ENCODE measurements at regions not wholly inside any gene's neighbourhood (a gene's known extent, or its start where the extent isn't known, plus 50 kb on each side); places are given as distances from the start of the nearest gene placed in this dataset.

DNA sequence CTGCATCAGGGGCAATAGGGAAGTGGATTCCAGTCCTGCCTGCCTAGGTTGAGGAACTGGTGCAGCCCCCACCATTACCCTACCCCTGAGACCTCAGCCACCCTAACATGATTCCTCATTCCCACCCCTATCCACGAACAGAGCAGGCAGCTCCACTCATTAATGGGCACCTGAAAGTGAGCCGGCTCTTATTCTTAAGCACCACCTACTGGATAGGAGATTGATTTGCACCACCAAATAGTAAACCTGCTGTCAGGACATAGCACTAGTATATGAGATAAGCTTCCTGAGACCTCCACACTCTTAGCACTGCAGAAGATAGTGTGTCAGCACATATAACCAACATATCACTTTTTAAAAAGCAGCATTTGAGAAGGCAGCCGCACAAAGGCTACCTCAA, 573.2 kb downstream of the SOX5 start:
- no peak overlapping the region for H3K4me2 ChIP-seq (ENCODE audit: low read depth, low read length)
- no peak overlapping the region for H3K23ac ChIP-seq (ENCODE audit: low read depth, low read length)
- ChIA-PET CTCF (no interaction called here), POLR2A (ENCODE audit: unreplicated experiment) (no interaction called here)
- no peak overlapping the region for H2AK9ac ChIP-seq (replicated peaks; ENCODE audit: low read depth, low read length, poor library complexity)
- no peak overlapping the region for H2BK20ac ChIP-seq (ENCODE audit: low read depth, low read length)
- no peak overlapping the region for H3K18ac ChIP-seq (ENCODE audit: low read depth, low read length)
- no peaks in the 10 kb centered on the region for H3K4me1 ChIP-seq (ENCODE audit: control insufficient read depth, insufficient read depth, low read length)
- intact Hi-C loops (cut with micrococcal nuclease) (no loop called here), in situ Hi-C loops (cut with MboI; ENCODE audit: low sequenced_read_pairs) (no loop called here), dilution Hi-C loops (cut with HindIII; ENCODE audit: low sequenced_read_pairs, unreplicated experiment) (no loop called here)
- H3K4ac ChIP-seq (ENCODE audit: low read depth, low read length), result no peak overlapping the region
- DNase-seq (no peak), ATAC-seq (ENCODE audit: low read depth) (no peak)
- no peak overlapping the region for H4K8ac ChIP-seq (ENCODE audit: low read depth in 2 of 2, low read length in 2 of 2)
- no peaks in the 10 kb centered on the region for H3K79me1 ChIP-seq (ENCODE audit: low read depth in 1 of 2, low read length in 2 of 2)
- H3K56ac ChIP-seq (ENCODE audit: extremely low read depth, insufficient read depth, low read length), result no peak overlapping the region
- no peaks in the 10 kb centered on the region for H3K9me1 ChIP-seq (ENCODE audit: insufficient read depth, low read length)
- H3K27me3 ChIP-seq (ENCODE audit: control insufficient read depth, insufficient read depth, low read length), result no peaks in the 10 kb centered on the region
- H2AK5ac ChIP-seq (ENCODE audit: low read depth, low read length), result no peak overlapping the region
- peaks cover 5% of the 10 kb centered on the region; the same call in 1 of the 2 replicates for H3K9me3 ChIP-seq (ENCODE audit: control insufficient read depth, insufficient read depth, low read length)
- H3K27ac ChIP-seq (ENCODE audit: insufficient read depth, low read length), result no peak overlapping the region
- H3K9ac ChIP-seq (ENCODE audit: low read depth, low read length), result no peak overlapping the region
- H3K36me3 ChIP-seq (ENCODE audit: control insufficient read depth, insufficient read depth, low read length), result no peaks in the 10 kb centered on the region
- H3K14ac ChIP-seq (replicated peaks; ENCODE audit: low read depth, low read length), result no peak overlapping the region
- no CpG with 5 or more reads among the region's 3 CpGs for WGBS, 2 experiments (ENCODE audit: extremely low coverage in 2 of 2, insufficient read length in 1 of 2)
- no peak for TF ChIP-seq RCOR1 (IDR thresholded peaks at IDR 0.05; ENCODE audit: insufficient replicate concordance, low read length)
- no peak for TF ChIP-seq SMC3 (IDR thresholded peaks at IDR 0.05; ENCODE audit: low read depth, low read length)
- TF ChIP-seq POLR2A (IDR thresholded peaks at IDR 0.05; ENCODE audit: low read depth, low read length), result no peak
- TF ChIP-seq RFX5 (IDR thresholded peaks at IDR 0.05; ENCODE audit: low read depth, low read length), result no peak
- TF ChIP-seq BHLHE40 (IDR thresholded peaks at IDR 0.05; ENCODE audit: low read depth, low read length), result no peak
- TF ChIP-seq ELK1 (IDR thresholded peaks at IDR 0.05; ENCODE audit: borderline replicate concordance, low read depth, low read length), result no peak
- TF ChIP-seq CEBPB (IDR thresholded peaks at IDR 0.05; ENCODE audit: low read depth, low read length), result no peak
- TF ChIP-seq MAZ (IDR thresholded peaks at IDR 0.05; ENCODE audit: borderline replicate concordance, low read depth, low read length), result no peak
- TF ChIP-seq, protein P1, sequence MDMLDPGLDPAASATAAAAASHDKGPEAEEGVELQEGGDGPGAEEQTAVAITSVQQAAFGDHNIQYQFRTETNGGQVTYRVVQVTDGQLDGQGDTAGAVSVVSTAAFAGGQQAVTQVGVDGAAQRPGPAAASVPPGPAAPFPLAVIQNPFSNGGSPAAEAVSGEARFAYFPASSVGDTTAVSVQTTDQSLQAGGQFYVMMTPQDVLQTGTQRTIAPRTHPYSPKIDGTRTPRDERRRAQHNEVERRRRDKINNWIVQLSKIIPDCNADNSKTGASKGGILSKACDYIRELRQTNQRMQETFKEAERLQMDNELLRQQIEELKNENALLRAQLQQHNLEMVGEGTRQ (IDR thresholded peaks at IDR 0.05; ENCODE audit: low read depth, low read length), result no peak
- TF ChIP-seq RAD21 (IDR thresholded peaks at IDR 0.05; ENCODE audit: low read length), result no peak
- no peak for TF ChIP-seq MXI1 (IDR thresholded peaks at IDR 0.05; ENCODE audit: borderline replicate concordance, low read depth, low read length)
- no peak for TF ChIP-seq NFE2L2 (IDR thresholded peaks at IDR 0.05; ENCODE audit: low read depth, low read length)
- no peak for TF ChIP-seq MAFK (IDR thresholded peaks at IDR 0.05; ENCODE audit: low read depth, low read length)
- TF ChIP-seq FOS (IDR thresholded peaks at IDR 0.05; ENCODE audit: low read depth, low read length), result no peak
- no peak for TF ChIP-seq CTCF (conservative IDR thresholded peaks at IDR 0.05; ENCODE audit: low read depth, low read length)
- H3K4me3 ChIP-seq (ENCODE audit: insufficient read depth, low read depth, low read length), result no peak overlapping the region
- H4K20me1 ChIP-seq (ENCODE audit: insufficient read depth, low read length), result no peaks in the 10 kb centered on the region
- H4K91ac ChIP-seq (ENCODE audit: insufficient read depth, low read depth, low read length), result no peak overlapping the region
- no peak overlapping the region for H2AFZ ChIP-seq (replicated peaks; ENCODE audit: low read length, poor library complexity)
- H2BK120ac ChIP-seq (ENCODE audit: low read depth, low read length), result no peak overlapping the region
- BruUV-seq (replicated peaks), result no TSS peak
- H2BK15ac ChIP-seq (ENCODE audit: low read depth, low read length), result no peak overlapping the region
- no peak overlapping the region for H4K5ac ChIP-seq (ENCODE audit: low read depth, low read length)
- no peak overlapping the region for H2BK5ac ChIP-seq (ENCODE audit: low read depth, low read length, poor library complexity, severe bottlenecking)
